Endothelial cell of umbilical vein (primary cell): ENCODE measurements at regions not wholly inside any gene's neighbourhood (a gene's known extent, or its start where the extent isn't known, plus 50 kb on each side); places are given as distances from the start of the nearest gene placed in this dataset.

Experiments used
- BruUV-seq: library from RNA; stranded (reverse); fragments of 400-500 nt; replicated peaks from 2 replicates; lab custom pipeline; 2021; lab: Mats Ljungman, UMichigan
- CTCF ChIA-PET: fragments of 300-600, 350-600 bp; sonication (Branson Sonifier 250); formaldehyde crosslinking; loops from one replicate; lab custom pipeline; 2021; ENCODE audit warnings: antibody characterized with exemption, inconsistent platforms; lab: Charles Lee
- POLR2A ChIA-PET: fragments of 300-600, 350-600 bp; sonication (Branson Sonifier 250); formaldehyde crosslinking; loops from one replicate; lab custom pipeline; 2021; ENCODE audit warnings: antibody characterized with exemption, inconsistent platforms; lab: Charles Lee
- DNase-seq: peaks from one replicate; pipeline ENCODE4 v3.0.0-alpha.2; 2011; ENCODE audit warnings: low read depth, low spot score
- FAIRE-seq: peaks from 2 replicates; lab custom pipeline; 2011; peaks lifted over from hg19 to GRCh38; lab: Jason Lieb, UNC
- H2AFZ ChIP-seq: 2 replicates; pipeline ENCODE4 v1.6.0; 2012; ENCODE audit warnings: low read depth, low read length, control low read depth, inconsistent platforms
- H3K27ac ChIP-seq: 2 replicates; pipeline ENCODE4 v1.5.1; 2011; ENCODE audit warnings: low read depth, mild to moderate bottlenecking, control low read depth, low read length, moderate library complexity; ENCODE audit not compliant: insufficient read depth
- H3K27me3 ChIP-seq, 2 experiments: 2 replicates each; pipeline versions ENCODE4 v1.6.0 to v1.6.1; 2011; ENCODE audit warnings: low read length in 2 of 2, mixed read lengths in 1 of 2; ENCODE audit not compliant: control insufficient read depth in 2 of 2, insufficient read depth in 2 of 2
- H3K36me3 ChIP-seq, 2 experiments: 2 replicates in 1 of 2; 3 replicates in 1 of 2; pipeline ENCODE4 v1.5.1; 2011; ENCODE audit warnings: low read length in 2 of 2, mild to moderate bottlenecking in 1 of 2, moderate library complexity in 1 of 2; ENCODE audit not compliant: control insufficient read depth in 2 of 2, insufficient read depth in 2 of 2; ENCODE audit errors: extremely low read depth in 1 of 2
- H3K4me1 ChIP-seq: 3 replicates; pipeline ENCODE4 v1.5.1; 2011; ENCODE audit warnings: mild to moderate bottlenecking, low read length; ENCODE audit not compliant: control insufficient read depth, insufficient read depth; ENCODE audit errors: extremely low read depth
- H3K4me2 ChIP-seq: 2 replicates; pipeline ENCODE4 v1.6.1; 2011; ENCODE audit warnings: low read length, control low read depth, mixed read lengths; ENCODE audit not compliant: insufficient read depth
- H3K4me3 ChIP-seq, 3 experiments: fragments of 200-600 bp in 1 of 3; sonication (generic), shearing (Covaris generic) in 1 of 3; replicated peaks in 1 of 3; 2 replicates each; pipeline ENCODE4 v1.5.1; 2011 to 2016; ENCODE audit warnings: control low read depth in 3 of 3, low read length in 3 of 3, mild to moderate bottlenecking in 2 of 3, inconsistent platforms in 1 of 3, low read depth in 1 of 3, moderate library complexity in 1 of 3; ENCODE audit not compliant: insufficient read depth in 1 of 3
- H3K79me2 ChIP-seq: 2 replicates; pipeline ENCODE4 v1.6.0; 2012; ENCODE audit warnings: low read length, inconsistent platforms; ENCODE audit not compliant: control insufficient read depth, insufficient read depth
- H3K9ac ChIP-seq: replicated peaks from 2 replicates; pipeline ENCODE3; 2011; ENCODE audit warnings: low read length, control low read depth; ENCODE audit not compliant: insufficient read depth; ENCODE audit errors: extremely low read depth
- H3K9me1 ChIP-seq: replicated peaks from 3 replicates; pipeline ENCODE4 v1.6.0; 2011; ENCODE audit warnings: mild to moderate bottlenecking, low read length; ENCODE audit not compliant: control insufficient read depth, insufficient read depth; ENCODE audit errors: extremely low read depth
- H3K9me3 ChIP-seq: replicated peaks from 2 replicates; pipeline ENCODE4 v1.5.1; 2012; ENCODE audit warnings: low read length, inconsistent platforms; ENCODE audit not compliant: control insufficient read depth, insufficient read depth
- H4K20me1 ChIP-seq: replicated peaks from 2 replicates; pipeline ENCODE3; 2011; ENCODE audit warnings: mild to moderate bottlenecking, low read length; ENCODE audit not compliant: control insufficient read depth, insufficient read depth; ENCODE audit errors: extremely low read depth
- CTCF ChIP-seq, 2 donors: IDR thresholded peaks; 1 replicate in 1 of 2; 2 replicates in 1 of 2; pipeline ENCODE4 v1.5.1; 2011; ENCODE audit warnings: low read length in 2 of 2, mild to moderate bottlenecking in 2 of 2, moderate library complexity in 2 of 2, control low read depth in 1 of 2, inconsistent platforms in 1 of 2, low read depth in 1 of 2; ENCODE audit not compliant: insufficient read depth in 1 of 2; ENCODE audit errors: extremely low read depth in 1 of 2
- EZH2 ChIP-seq: IDR thresholded peaks from 2 replicates; pipeline ENCODE4 v1.6.1; 2012; ENCODE audit warnings: borderline replicate concordance, low read depth, mild to moderate bottlenecking, moderate library complexity, low read length, inconsistent platforms; ENCODE audit not compliant: severe bottlenecking
- FOS ChIP-seq: IDR thresholded peaks from 2 replicates; pipeline ENCODE4 v1.6.1; 2011; ENCODE audit warnings: mild to moderate bottlenecking, low read length, moderate library complexity, borderline replicate concordance; ENCODE audit not compliant: insufficient read depth
- GATA2 ChIP-seq: IDR thresholded peaks from 2 replicates; pipeline ENCODE4 v1.7.0; 2011; ENCODE audit warnings: low read depth, mild to moderate bottlenecking, moderate library complexity, mixed read lengths, low read length; ENCODE audit not compliant: insufficient read length, insufficient read depth
- JUN ChIP-seq: IDR thresholded peaks from 2 replicates; pipeline ENCODE4 v1.6.1; 2011; ENCODE audit warnings: borderline replicate concordance, low read depth; ENCODE audit not compliant: insufficient read length, insufficient read depth
- MAX ChIP-seq: IDR thresholded peaks from 2 replicates; pipeline ENCODE4 v1.6.1; 2011; ENCODE audit not compliant: insufficient read depth, insufficient read length
- MYC ChIP-seq: IDR thresholded peaks from one replicate; pipeline ENCODE4 v1.6.1; 2011; ENCODE audit warnings: mild to moderate bottlenecking, low read depth, low read length
- POLR2A ChIP-seq: IDR thresholded peaks from 2 replicates; pipeline ENCODE4 v1.6.1; 2012; ENCODE audit warnings: low read depth, mild to moderate bottlenecking, control low read depth, low read length
- POLR2AphosphoS5 ChIP-seq: IDR thresholded peaks from 2 replicates; pipeline ENCODE4 v1.6.1; 2012; ENCODE audit warnings: low read depth, mild to moderate bottlenecking, control low read depth, low read length, moderate library complexity; ENCODE audit not compliant: insufficient read depth
- dilution Hi-C: fragments of 300-500 bp; cut with MboI; formaldehyde crosslinking; loops from one replicate; pipeline ENCODE4 v1.15.0; 2019; ENCODE audit warnings: low sequenced_read_pairs; ENCODE audit not compliant: extremely low pct_ligation_motif_present
- intact Hi-C: fragments of 100-400 bp; cut with micrococcal nuclease; formaldehyde crosslinking; loops from one replicate; pipeline ENCODE4 v1.10.0; 2022

DNA sequence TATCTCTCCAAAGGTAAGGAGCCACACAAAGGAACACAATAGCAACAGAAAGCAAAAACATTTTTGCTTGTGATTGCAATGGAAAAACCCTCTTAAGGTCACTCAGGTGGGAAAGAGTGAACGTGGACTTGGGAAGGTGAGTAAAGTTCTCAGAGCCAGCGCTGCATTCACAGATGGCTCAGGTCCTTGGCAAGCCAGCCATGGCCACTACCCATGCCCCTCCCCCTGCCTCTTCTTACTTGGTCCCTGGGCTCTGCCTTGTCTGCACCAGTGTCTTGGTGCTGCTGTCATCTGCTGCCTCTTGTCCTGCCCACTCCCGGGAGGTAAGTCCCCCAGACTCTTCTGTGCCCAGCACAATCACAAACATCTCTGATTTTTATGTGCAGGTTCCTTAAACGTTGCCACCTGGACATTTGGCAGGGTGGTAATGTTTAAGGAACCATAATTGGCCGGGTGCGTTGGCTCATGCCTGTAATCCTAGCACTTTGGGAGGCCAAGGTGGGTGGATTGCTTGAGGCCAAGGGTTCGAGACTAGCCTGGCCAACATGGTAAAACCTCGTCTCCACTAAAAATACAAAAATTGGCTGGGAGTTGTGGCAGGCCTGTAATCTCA, 74.6 kb downstream of the FEM1C start:
- H3K9ac ChIP-seq = no peak overlapping the region
- FAIRE-seq = no peak
- BruUV-seq = no TSS peak
- no peak overlapping the region for H3K4me3 ChIP-seq
- dilution Hi-C loops (no loop called here), intact Hi-C loops (no loop called here)
- POLR2A ChIA-PET = no interaction called here
- no peak for DNase-seq
- H3K27me3 ChIP-seq = no peaks in the 10 kb centered on the region
- H3K4me2 ChIP-seq = no peak overlapping the region
- CTCF ChIA-PET = no interaction called here
- H3K9me1 ChIP-seq = no peaks in the 10 kb centered on the region
- TF ChIP-seq GATA2 (no peak), JUN (no peak), MAX (no peak), MYC (no peak), EZH2 (no peak), CTCF (IDR thresholded peaks at IDR 0.05; ENCODE audit: extremely low read depth in 1 of 2, insufficient read depth in 1 of 2, low read depth in 1 of 2, low read length in 2 of 2) (no peak), POLR2A (no peak), POLR2AphosphoS5 (no peak), FOS (no peak)
- H3K36me3 ChIP-seq = no peaks in the 10 kb centered on the region
- H3K27ac ChIP-seq = no peak overlapping the region
- H4K20me1 ChIP-seq = no peaks in the 10 kb centered on the region
- no peaks in the 10 kb centered on the region for H3K79me2 ChIP-seq
- H3K4me1 ChIP-seq = no peaks in the 10 kb centered on the region
- no peaks in the 10 kb centered on the region for H3K9me3 ChIP-seq
- H2AFZ ChIP-seq = no peak overlapping the region
